PC-3 (cell line): ENCODE measurements at regions not wholly inside any gene's neighbourhood (a gene's known extent, or its start where the extent isn't known, plus 50 kb on each side); places are given as distances from the start of the nearest gene placed in this dataset.

ENCODE experiments used
- CTCF ChIP-seq: fragments of 300-600 bp; sonication (generic); conservative IDR thresholded peaks from 2 replicates; pipeline ENCODE4 v1.5.1; 2017; ENCODE audit warnings: antibody characterized with exemption, low read depth, mild to moderate bottlenecking, low read length
- EZH2 ChIP-seq: fragments of 300-600 bp; sonication (generic); IDR thresholded peaks from one replicate; pipeline ENCODE4 v1.6.1; 2017; ENCODE audit warnings: antibody characterized with exemption, mild to moderate bottlenecking, low read length; ENCODE audit not compliant: unreplicated experiment
- EZH2phosphoT487 ChIP-seq: fragments of 300-600 bp; sonication (generic); IDR thresholded peaks from 2 replicates; pipeline ENCODE4 v1.6.1; 2018; ENCODE audit warnings: mild to moderate bottlenecking, antibody characterized with exemption, low read length, borderline replicate concordance

GRCh38 chr2:211114826-211115455 lies 558.5 kb downstream of the CPS1 start:
- TF ChIP-seq CTCF (no peak), EZH2phosphoT487 (no peak), EZH2 (no peak)
